ENCODE measurements at regions not wholly inside any gene's neighbourhood (a gene's known extent, or its start where the extent isn't known, plus 50 kb on each side); places are given as distances from the start of the nearest gene placed in this dataset.

DNA sequence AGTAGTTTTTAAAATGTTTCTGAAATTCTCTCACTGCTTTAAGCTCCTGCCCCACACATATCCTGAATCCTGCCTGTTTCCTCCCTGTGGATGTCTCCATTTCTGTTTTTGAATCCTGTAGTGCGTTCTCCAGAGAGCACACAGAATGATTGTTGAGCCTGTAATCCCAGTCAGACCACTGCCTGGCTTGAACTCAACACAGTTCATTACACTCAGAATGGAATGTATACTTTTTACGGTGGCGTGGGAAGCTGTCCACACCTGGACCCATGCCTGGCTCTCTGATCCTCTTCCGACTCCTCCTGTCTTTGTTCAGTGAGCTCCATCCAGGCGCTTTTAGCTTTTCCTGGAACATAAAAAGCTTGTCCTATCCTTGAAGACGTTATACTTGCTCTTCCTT lies 1217.0 kb upstream of the PRKX start:
- TF ChIP-seq CTCF (optimal IDR thresholded peaks at IDR 0.05 in 1 of 3, IDR thresholded peaks at IDR 0.05 in 1 of 3, conservative IDR thresholded peaks at IDR 0.05 in 1 of 3; ENCODE audit: extremely low read depth in 1 of 3, insufficient read depth in 2 of 3, low read length in 3 of 3): no peak
- TF ChIP-seq EZH2 (IDR thresholded peaks at IDR 0.05; ENCODE audit: low read length): no peak
